ENCODE measurements at regions not wholly inside any gene's neighbourhood (a gene's known extent, or its start where the extent isn't known, plus 50 kb on each side); places are given as distances from the start of the nearest gene placed in this dataset.

DNA sequence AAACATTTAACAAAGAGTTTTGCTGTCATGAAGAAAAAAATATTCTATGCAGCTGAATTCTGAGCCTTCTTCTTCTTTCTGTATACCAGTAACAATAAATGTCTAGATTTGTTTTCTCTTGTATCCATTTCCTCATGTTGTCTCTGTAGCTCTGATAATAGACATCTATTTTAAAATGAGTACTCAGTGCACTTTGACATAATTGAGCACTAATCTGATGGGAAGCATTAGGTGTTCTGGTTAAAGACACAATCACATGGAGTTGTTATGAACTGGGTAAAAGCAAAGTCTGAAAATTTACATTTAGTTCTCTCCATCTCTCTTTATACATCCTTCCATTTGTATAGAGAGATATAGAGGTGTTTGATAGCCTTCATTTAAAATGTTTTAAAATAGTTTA is 230.0 kb downstream of the BCHE start:
- TF ChIP-seq, protein P1, sequence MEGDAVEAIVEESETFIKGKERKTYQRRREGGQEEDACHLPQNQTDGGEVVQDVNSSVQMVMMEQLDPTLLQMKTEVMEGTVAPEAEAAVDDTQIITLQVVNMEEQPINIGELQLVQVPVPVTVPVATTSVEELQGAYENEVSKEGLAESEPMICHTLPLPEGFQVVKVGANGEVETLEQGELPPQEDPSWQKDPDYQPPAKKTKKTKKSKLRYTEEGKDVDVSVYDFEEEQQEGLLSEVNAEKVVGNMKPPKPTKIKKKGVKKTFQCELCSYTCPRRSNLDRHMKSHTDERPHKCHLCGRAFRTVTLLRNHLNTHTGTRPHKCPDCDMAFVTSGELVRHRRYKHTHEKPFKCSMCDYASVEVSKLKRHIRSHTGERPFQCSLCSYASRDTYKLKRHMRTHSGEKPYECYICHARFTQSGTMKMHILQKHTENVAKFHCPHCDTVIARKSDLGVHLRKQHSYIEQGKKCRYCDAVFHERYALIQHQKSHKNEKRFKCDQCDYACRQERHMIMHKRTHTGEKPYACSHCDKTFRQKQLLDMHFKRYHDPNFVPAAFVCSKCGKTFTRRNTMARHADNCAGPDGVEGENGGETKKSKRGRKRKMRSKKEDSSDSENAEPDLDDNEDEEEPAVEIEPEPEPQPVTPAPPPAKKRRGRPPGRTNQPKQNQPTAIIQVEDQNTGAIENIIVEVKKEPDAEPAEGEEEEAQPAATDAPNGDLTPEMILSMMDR (IDR thresholded peaks at IDR 0.05; ENCODE audit: low read length), result no peak
- TF ChIP-seq EZH2phosphoT487 (IDR thresholded peaks at IDR 0.05; ENCODE audit: low read length), result no peak
- no peak for TF ChIP-seq EZH2 (optimal IDR thresholded peaks at IDR 0.05; ENCODE audit: low read depth, low read length)

All from MM.1S (cell line).